ENCODE measurements at regions not wholly inside any gene's neighbourhood (a gene's known extent, or its start where the extent isn't known, plus 50 kb on each side); places are given as distances from the start of the nearest gene placed in this dataset.

- no peak overlapping the region for H3K27ac ChIP-seq (ENCODE audit: low read length)
- no peaks in the 10 kb centered on the region for H3K79me2 ChIP-seq (replicated peaks; ENCODE audit: insufficient read depth, low read length)
- TF ChIP-seq SMC3 (conservative IDR thresholded peaks at IDR 0.05; ENCODE audit: poor library complexity) (no peak), RAD21 (conservative IDR thresholded peaks at IDR 0.05) (no peak), MXI1 (conservative IDR thresholded peaks at IDR 0.05; ENCODE audit: poor library complexity, severe bottlenecking) (no peak), POLR2AphosphoS5 (IDR thresholded peaks at IDR 0.05) (no peak), TAF1 (IDR thresholded peaks at IDR 0.05; ENCODE audit: low read depth) (no peak), REST (IDR thresholded peaks at IDR 0.05; ENCODE audit: borderline replicate concordance) (no peak), EP300 (conservative IDR thresholded peaks at IDR 0.05; ENCODE audit: poor library complexity, severe bottlenecking) (no peak), EZH2 (IDR thresholded peaks at IDR 0.05; ENCODE audit: borderline replicate concordance, insufficient read depth, low read length, poor library complexity, severe bottlenecking) (no peak)
- TF ChIP-seq, protein P1, sequence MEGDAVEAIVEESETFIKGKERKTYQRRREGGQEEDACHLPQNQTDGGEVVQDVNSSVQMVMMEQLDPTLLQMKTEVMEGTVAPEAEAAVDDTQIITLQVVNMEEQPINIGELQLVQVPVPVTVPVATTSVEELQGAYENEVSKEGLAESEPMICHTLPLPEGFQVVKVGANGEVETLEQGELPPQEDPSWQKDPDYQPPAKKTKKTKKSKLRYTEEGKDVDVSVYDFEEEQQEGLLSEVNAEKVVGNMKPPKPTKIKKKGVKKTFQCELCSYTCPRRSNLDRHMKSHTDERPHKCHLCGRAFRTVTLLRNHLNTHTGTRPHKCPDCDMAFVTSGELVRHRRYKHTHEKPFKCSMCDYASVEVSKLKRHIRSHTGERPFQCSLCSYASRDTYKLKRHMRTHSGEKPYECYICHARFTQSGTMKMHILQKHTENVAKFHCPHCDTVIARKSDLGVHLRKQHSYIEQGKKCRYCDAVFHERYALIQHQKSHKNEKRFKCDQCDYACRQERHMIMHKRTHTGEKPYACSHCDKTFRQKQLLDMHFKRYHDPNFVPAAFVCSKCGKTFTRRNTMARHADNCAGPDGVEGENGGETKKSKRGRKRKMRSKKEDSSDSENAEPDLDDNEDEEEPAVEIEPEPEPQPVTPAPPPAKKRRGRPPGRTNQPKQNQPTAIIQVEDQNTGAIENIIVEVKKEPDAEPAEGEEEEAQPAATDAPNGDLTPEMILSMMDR (IDR thresholded peaks at IDR 0.05; ENCODE audit: poor library complexity, severe bottlenecking) = no peak
- no peaks in the 10 kb centered on the region for H3K9me2 ChIP-seq (ENCODE audit: insufficient read depth, low read length)
- H3K36me3 ChIP-seq (ENCODE audit: insufficient read depth, low read length) = no peaks in the 10 kb centered on the region
- no peak overlapping the region for H3K4me3 ChIP-seq (ENCODE audit: low read length)
- H3K27me3 ChIP-seq (ENCODE audit: insufficient read depth, low read depth, low read length) = no peaks in the 10 kb centered on the region
- H3K9ac ChIP-seq (ENCODE audit: low read length) = no peak overlapping the region
- no peak overlapping the region for H2AFZ ChIP-seq (ENCODE audit: low read depth, low read length)
- H4K20me1 ChIP-seq (ENCODE audit: insufficient read depth) = no peaks in the 10 kb centered on the region
- H3K9me3 ChIP-seq (ENCODE audit: low read length) = no peaks in the 10 kb centered on the region
- no peaks in the 10 kb centered on the region for H3F3A ChIP-seq (ENCODE audit: insufficient read depth, low read length, poor library complexity, severe bottlenecking)
- H3K4me2 ChIP-seq (ENCODE audit: low read length) = no peak overlapping the region
These were observed 175.2 kb upstream of the ARID1B start for GRCh38 chr6:156602066-156602385.

DNA sequence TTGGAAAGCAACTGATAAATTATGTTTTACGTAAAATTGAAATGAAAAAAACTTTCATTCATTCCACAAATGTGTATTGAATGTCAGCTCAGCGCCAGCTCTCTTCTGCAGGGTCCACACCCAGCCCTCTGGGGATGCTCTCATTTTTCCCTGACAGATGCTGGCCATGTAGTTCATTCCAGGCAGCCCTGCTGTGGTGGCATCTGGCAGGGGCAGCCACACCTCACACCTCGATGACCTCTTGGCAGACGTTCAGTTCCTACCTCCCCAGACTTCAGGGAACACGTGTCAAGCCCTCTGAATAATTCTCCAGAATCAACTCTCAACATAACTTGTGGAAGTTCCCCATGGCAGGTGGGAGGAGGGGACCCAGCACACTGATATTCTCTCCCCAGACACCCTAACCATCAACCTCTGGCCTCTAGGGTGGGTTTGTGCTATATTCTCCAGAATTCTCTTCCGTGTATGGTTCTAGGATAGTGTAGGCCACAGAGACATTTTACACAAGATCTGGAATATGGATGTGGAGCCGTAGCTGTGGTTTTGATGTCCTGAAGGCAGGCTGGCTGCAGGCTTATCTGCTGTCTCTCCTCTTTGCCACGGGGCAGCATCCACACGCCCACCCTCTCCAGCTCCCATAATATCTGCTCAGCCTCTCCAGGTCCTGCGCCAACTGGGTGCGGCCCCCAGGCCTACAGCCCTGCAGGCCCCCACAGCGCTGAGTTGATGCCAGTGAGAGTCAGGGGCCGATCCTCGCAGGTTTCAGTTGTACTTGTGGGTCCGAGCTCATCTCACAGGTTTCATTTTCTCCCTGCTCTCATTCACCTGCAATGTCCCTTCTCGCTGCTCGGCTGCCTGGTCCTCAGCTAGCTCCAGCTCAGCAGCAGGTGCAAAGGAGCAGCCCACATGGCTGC is 175.8 kb upstream of the ARID1B start:
- H3K36me3 ChIP-seq (ENCODE audit: insufficient read depth, low read length) = no peaks in the 10 kb centered on the region
- H4K20me1 ChIP-seq (ENCODE audit: insufficient read depth) = no peaks in the 10 kb centered on the region
- no peak overlapping the region for H3K4me3 ChIP-seq (ENCODE audit: low read length)
- no peaks in the 10 kb centered on the region for H3F3A ChIP-seq (ENCODE audit: insufficient read depth, low read length, poor library complexity, severe bottlenecking)
- H3K9me3 ChIP-seq (ENCODE audit: low read length) = no peaks in the 10 kb centered on the region
- no peak overlapping the region for H3K27ac ChIP-seq (ENCODE audit: low read length)
- H3K9me2 ChIP-seq (ENCODE audit: insufficient read depth, low read length) = no peaks in the 10 kb centered on the region
- H2AFZ ChIP-seq (ENCODE audit: low read depth, low read length) = no peak overlapping the region
- no peaks in the 10 kb centered on the region for H3K27me3 ChIP-seq (ENCODE audit: insufficient read depth, low read depth, low read length)
- H3K9ac ChIP-seq (ENCODE audit: low read length) = no peak overlapping the region
- TF ChIP-seq, protein P1 (IDR thresholded peaks at IDR 0.05; ENCODE audit: poor library complexity, severe bottlenecking) = no peak
- TF ChIP-seq RAD21 (conservative IDR thresholded peaks at IDR 0.05) (no peak), REST (IDR thresholded peaks at IDR 0.05; ENCODE audit: borderline replicate concordance) (no peak), MXI1 (conservative IDR thresholded peaks at IDR 0.05; ENCODE audit: poor library complexity, severe bottlenecking) (no peak), POLR2AphosphoS5 (IDR thresholded peaks at IDR 0.05) (no peak), TAF1 (IDR thresholded peaks at IDR 0.05; ENCODE audit: low read depth) (no peak), EZH2 (IDR thresholded peaks at IDR 0.05; ENCODE audit: borderline replicate concordance, insufficient read depth, low read length, poor library complexity, severe bottlenecking) (no peak), EP300 (conservative IDR thresholded peaks at IDR 0.05; ENCODE audit: poor library complexity, severe bottlenecking) (no peak), SMC3 (conservative IDR thresholded peaks at IDR 0.05; ENCODE audit: poor library complexity) (no peak)
- H3K4me2 ChIP-seq (ENCODE audit: low read length) = no peak overlapping the region
- H3K79me2 ChIP-seq (replicated peaks; ENCODE audit: insufficient read depth, low read length) = no peaks in the 10 kb centered on the region

Measured in neural cell (in vitro differentiated cells).